H1 (cell line): ENCODE measurements at regions not wholly inside any gene's neighbourhood (a gene's known extent, or its start where the extent isn't known, plus 50 kb on each side); places are given as distances from the start of the nearest gene placed in this dataset.

ENCODE experiments used
- CTCF ChIA-PET: fragments of 300-600 bp; sonication (Branson Sonifier 250); formaldehyde crosslinking; loops from one replicate; lab custom pipeline; 2021; ENCODE audit not compliant: partially characterized antibody; lab: Charles Lee
- POLR2A ChIA-PET: fragments of 300-600 bp; sonication (Branson Sonifier 250); formaldehyde crosslinking; loops from one replicate; lab custom pipeline; 2021; ENCODE audit warnings: inconsistent platforms; ENCODE audit not compliant: partially characterized antibody; lab: Charles Lee
- DNase-seq, 2 experiments: peaks; one replicate each; pipeline versions ENCODE4 v3.0.0 to v3.0.0-alpha.2; 2010 to 2022; ENCODE audit warnings: low spot score in 2 of 2, low read depth in 1 of 2, mixed read lengths in 1 of 2
- FAIRE-seq: peaks from 2 replicates; lab custom pipeline; 2011; peaks lifted over from hg19 to GRCh38; lab: Jason Lieb, UNC
- H2AFZ ChIP-seq: 2 replicates; pipeline ENCODE4 v1.8.1; 2012; ENCODE audit warnings: low read length, inconsistent platforms
- H2AK5ac ChIP-seq: 2 replicates; pipeline ENCODE4 v1.6.1; 2013; ENCODE audit warnings: low read depth, low read length
- H2BK120ac ChIP-seq: replicated peaks from 2 replicates; pipeline ENCODE3; 2013; ENCODE audit warnings: low read depth, low read length, inconsistent platforms
- H2BK12ac ChIP-seq: 2 replicates; pipeline ENCODE4 v1.6.1; 2013; ENCODE audit warnings: low read depth, low read length
- H2BK15ac ChIP-seq: 2 replicates; pipeline ENCODE4 v1.6.1; 2013; ENCODE audit warnings: low read length
- H2BK20ac ChIP-seq: 2 replicates; pipeline ENCODE4 v1.6.1; 2013; ENCODE audit warnings: low read length
- H2BK5ac ChIP-seq: 2 replicates; pipeline ENCODE4 v1.6.1; 2013; ENCODE audit warnings: low read depth, low read length
- H3K14ac ChIP-seq: 2 replicates; pipeline ENCODE4 v1.6.1; 2013; ENCODE audit warnings: inconsistent platforms; ENCODE audit not compliant: insufficient read length
- H3K18ac ChIP-seq: 2 replicates; pipeline ENCODE4 v1.6.1; 2013; ENCODE audit warnings: low read length; ENCODE audit errors: extremely low read depth
- H3K23ac ChIP-seq: 2 replicates; pipeline ENCODE4 v1.6.1; 2013; ENCODE audit warnings: inconsistent platforms; ENCODE audit not compliant: insufficient read length
- H3K23me2 ChIP-seq: 2 replicates; pipeline ENCODE4 v1.6.1; 2013; ENCODE audit warnings: low read depth, low read length
- H3K27ac ChIP-seq: 2 replicates; pipeline ENCODE4 v1.6.1; 2011; ENCODE audit warnings: low read depth, low read length, inconsistent platforms
- H3K27me3 ChIP-seq, 4 experiments: replicated peaks in 1 of 4; 1 replicate in 1 of 4; 2 replicates in 3 of 4; pipeline versions ENCODE4 v1.6.1 to v1.8.1; 2011 to 2013; ENCODE audit warnings: low read length in 3 of 4, mild to moderate bottlenecking in 3 of 4, inconsistent platforms in 2 of 4, mixed read lengths in 2 of 4, moderate library complexity in 1 of 4; ENCODE audit not compliant: control insufficient read depth in 3 of 4, insufficient read depth in 3 of 4; ENCODE audit errors: extremely low read depth in 1 of 4
- H3K36me3 ChIP-seq, 4 experiments: 2 replicates each; pipeline versions ENCODE4 v1.6.1 to v1.8.1; 2011 to 2013; ENCODE audit warnings: mild to moderate bottlenecking in 4 of 4, low read length in 3 of 4, moderate library complexity in 2 of 4, control low read depth in 1 of 4, inconsistent platforms in 1 of 4; ENCODE audit not compliant: insufficient read depth in 4 of 4, control insufficient read depth in 2 of 4
- H3K4ac ChIP-seq: replicated peaks from 2 replicates; pipeline ENCODE3; 2013; ENCODE audit warnings: low read length, low read depth, mixed read lengths, inconsistent platforms; ENCODE audit not compliant: insufficient read length
- H3K4me1 ChIP-seq, 4 experiments: replicated peaks in 1 of 4; 1 replicate in 1 of 4; 2 replicates in 3 of 4; pipeline versions ENCODE4 v1.6.1 to v1.8.1; 2011 to 2013; ENCODE audit warnings: low read length in 3 of 4, inconsistent platforms in 2 of 4, mixed read lengths in 1 of 4; ENCODE audit not compliant: insufficient read depth in 4 of 4, control insufficient read depth in 3 of 4
- H3K4me2 ChIP-seq, 2 experiments: 2 replicates each; pipeline versions ENCODE4 v1.6.1 to v1.8.1; 2011 to 2013; ENCODE audit warnings: low read depth in 2 of 2, low read length in 2 of 2, control low read depth in 1 of 2, inconsistent platforms in 1 of 2, mild to moderate bottlenecking in 1 of 2; ENCODE audit not compliant: insufficient read depth in 1 of 2
- H3K4me3 ChIP-seq, 4 experiments: fragments of 200-600, 300-600 bp in 1 of 4; sonication (generic), shearing (Covaris generic), sonication (Bioruptor Twin) in 1 of 4; 2 replicates each; pipeline versions ENCODE4 v1.5.1 to v1.8.1; 2011 to 2016; ENCODE audit warnings: low read length in 4 of 4, low read depth in 3 of 4, control low read depth in 2 of 4, inconsistent platforms in 2 of 4, mild to moderate bottlenecking in 2 of 4, mixed read lengths in 1 of 4, moderate library complexity in 1 of 4; ENCODE audit not compliant: insufficient read depth in 2 of 4; ENCODE audit errors: extremely low read depth in 1 of 4
- H3K56ac ChIP-seq: replicated peaks from 2 replicates; pipeline ENCODE3; 2013; ENCODE audit warnings: low read depth, mild to moderate bottlenecking, mixed read lengths, low read length, inconsistent platforms; ENCODE audit not compliant: insufficient read length
- H3K79me1 ChIP-seq: 2 replicates; pipeline ENCODE4 v1.6.1; 2013; ENCODE audit warnings: low read depth, low read length, control low read depth
- H3K79me2 ChIP-seq, 2 experiments: 2 replicates each; pipeline versions ENCODE4 v1.6.1 to v1.8.1; 2012 to 2013; ENCODE audit warnings: low read length in 2 of 2, mild to moderate bottlenecking in 2 of 2, inconsistent platforms in 1 of 2; ENCODE audit not compliant: insufficient read depth in 2 of 2, control insufficient read depth in 1 of 2
- H3K9ac ChIP-seq, 4 experiments: replicated peaks in 1 of 4; 1 replicate in 1 of 4; 2 replicates in 3 of 4; pipeline versions ENCODE4 v1.6.1 to v1.8.1; 2011 to 2013; ENCODE audit warnings: low read depth in 3 of 4, low read length in 3 of 4, control low read depth in 2 of 4, mild to moderate bottlenecking in 2 of 4, moderate library complexity in 2 of 4, inconsistent platforms in 1 of 4; ENCODE audit errors: extremely low read depth in 1 of 4
- H3K9me3 ChIP-seq, 2 experiments: 2 replicates each; pipeline versions ENCODE4 v1.6.1 to v1.8.1; 2012 to 2013; ENCODE audit warnings: mild to moderate bottlenecking in 2 of 2, moderate library complexity in 2 of 2, control low read depth in 1 of 2, inconsistent platforms in 1 of 2, low read depth in 1 of 2, low read length in 1 of 2, mixed read lengths in 1 of 2; ENCODE audit not compliant: insufficient read depth in 2 of 2
- H4K20me1 ChIP-seq, 2 experiments: replicated peaks in 1 of 2; 2 replicates each; pipeline versions ENCODE3 to v1.8.1; 2011 to 2013; ENCODE audit warnings: inconsistent platforms in 2 of 2, low read length in 2 of 2, mild to moderate bottlenecking in 1 of 2; ENCODE audit not compliant: insufficient read depth in 2 of 2, control insufficient read depth in 1 of 2
- H4K5ac ChIP-seq: 2 replicates; pipeline ENCODE4 v1.6.1; 2013; ENCODE audit warnings: low read length, low read depth, mixed read lengths, inconsistent platforms; ENCODE audit not compliant: insufficient read length
- H4K8ac ChIP-seq: 2 replicates; pipeline ENCODE4 v1.8.0; 2013; ENCODE audit warnings: mild to moderate bottlenecking, moderate library complexity, low read length, inconsistent platforms; ENCODE audit not compliant: insufficient read depth; ENCODE audit errors: extremely low read depth
- H4K91ac ChIP-seq: replicated peaks from 2 replicates; pipeline ENCODE3; 2013; ENCODE audit warnings: low read length, mixed read lengths, inconsistent platforms; ENCODE audit not compliant: insufficient read length
- BACH1 ChIP-seq: IDR thresholded peaks from 2 replicates; pipeline ENCODE4 v1.6.1; 2012; ENCODE audit warnings: low read length, improper control_type of control experiment
- CBX5 ChIP-seq: fragments of 300-800, 300-1000 bp; sonication (generic); IDR thresholded peaks from 2 replicates; pipeline ENCODE4 v1.7.1; 2016; ENCODE audit warnings: antibody characterized with exemption, low read length, low read depth
- CBX8 ChIP-seq: fragments of 300-800, 300-1000 bp; sonication (generic); IDR thresholded peaks from 2 replicates; pipeline ENCODE4 v1.7.1; 2016; ENCODE audit warnings: low read depth, low read length, borderline replicate concordance
- CTCF ChIP-seq, 3 experiments: IDR thresholded peaks; 1 replicate in 2 of 3; 2 replicates in 1 of 3; pipeline versions ENCODE4 v1.5.1 to v1.6.1; 2011; ENCODE audit warnings: low read length in 3 of 3, mild to moderate bottlenecking in 3 of 3, inconsistent platforms in 2 of 3, low read depth in 1 of 3, moderate library complexity in 1 of 3; ENCODE audit not compliant: insufficient read depth in 1 of 3; ENCODE audit errors: control extremely low read depth in 1 of 3
- FOSL1 ChIP-seq: IDR thresholded peaks from 2 replicates; pipeline ENCODE4 v1.6.1; 2011; ENCODE audit warnings: mild to moderate bottlenecking, low read depth, low read length, moderate library complexity; ENCODE audit not compliant: insufficient read depth
- GABPA ChIP-seq: IDR thresholded peaks from 2 replicates; pipeline ENCODE4 v1.6.1; 2011; ENCODE audit warnings: mild to moderate bottlenecking, low read length, moderate library complexity, borderline replicate concordance; ENCODE audit not compliant: insufficient read depth
- TAF1 ChIP-seq: IDR thresholded peaks from 2 replicates; pipeline ENCODE4 v1.6.1; 2011; ENCODE audit warnings: mild to moderate bottlenecking, low read depth, low read length
- TAF7 ChIP-seq: optimal IDR thresholded peaks from 2 replicates; pipeline ENCODE3; 2011; ENCODE audit warnings: low read depth, mild to moderate bottlenecking, inconsistent platforms, low read length, moderate library complexity, borderline replicate concordance
- TBP ChIP-seq: IDR thresholded peaks from 2 replicates; pipeline ENCODE4 v1.6.1; 2011; ENCODE audit warnings: low read depth, low read length, improper control_type of control experiment
- TCF12 ChIP-seq: IDR thresholded peaks from 2 replicates; pipeline ENCODE4 v1.6.1; 2011; ENCODE audit warnings: low read depth, mild to moderate bottlenecking, low read length
- WGBS, 2 experiments: shearing (Covaris generic) in 1 of 2; methylation state at CpG; one replicate each; pipeline versions ENCODE4 v1.1.6 to v1.1.7; 2013 to 2015; ENCODE audit warnings: low lambda C conversion rate in 2 of 2, mixed read lengths in 2 of 2, inconsistent platforms in 1 of 2, low coverage in 1 of 2, missing lambda C conversion rate in 1 of 2; ENCODE audit not compliant: insufficient replicate concordance in 2 of 2, insufficient coverage in 1 of 2, insufficient read length in 1 of 2; ENCODE audit errors: extremely low coverage in 1 of 2, missing lambda C conversion rate in 1 of 2; 5-methylcytosine and 5-hydroxymethylcytosine counted together
- TF ChIP-seq, protein P1 (sequence below): IDR thresholded peaks from 2 replicates; pipeline ENCODE4 v1.6.1; 2011; ENCODE audit warnings: low read length, improper control_type of control experiment

- Histone ChIP-seq H3K18ac (no peak overlapping the region), H3K79me2 (no peaks in the 10 kb centered on the region), H3K4me2 (no peak overlapping the region), H2BK5ac (no peak overlapping the region), H3K56ac (no peak overlapping the region), H4K8ac (no peak overlapping the region), H3K4me1 (peaks cover 0 to 4% (median under 1%) of the 10 kb centered on the region in 4 experiments; a peak in 3 of 7 replicates), H2BK12ac (no peak overlapping the region), H3K4ac (no peak overlapping the region), H3K9ac (no peak overlapping the region), H4K20me1 (no peaks in the 10 kb centered on the region), H2AK5ac (no peak overlapping the region), H3K9me3 (no peaks in the 10 kb centered on the region), H2BK15ac (no peak overlapping the region), H3K23ac (no peak overlapping the region), H3K23me2 (peaks cover 18% of the 10 kb centered on the region; the same call in 1 of the 2 replicates), H3K27ac (no peak overlapping the region), H3K36me3 (no peaks in the 10 kb centered on the region), H4K5ac (no peak overlapping the region), H2AFZ (no peak overlapping the region), H3K27me3 (peaks cover 12 to 32% (median 27%) of the 10 kb centered on the region in 4 experiments), H2BK20ac (no peak overlapping the region), H2BK120ac (no peak overlapping the region), H3K79me1 (no peaks in the 10 kb centered on the region), H3K4me3 (no peak overlapping the region), H4K91ac (no peak overlapping the region), H3K14ac (no peak overlapping the region)
- ChIA-PET POLR2A (no interaction called here), CTCF (interaction anchor here (0.8 to 1.8 kb wide), 7 partner anchors 9 to 152 kb away, joined by 3 to 8 read pairs (median 3); no protein-coding TSS in a partner anchor)
- DNase-seq (no peak), FAIRE-seq (no peak)
- 88% methylated on average over 14 of the region's 14 CpGs; no CpG with 5 or more reads in 1 of the 2 experiments for WGBS, 2 experiments
- TF ChIP-seq TCF12, result no peak
- no peak for TF ChIP-seq GABPA
- no peak for TF ChIP-seq TBP
- TF ChIP-seq CBX8, result no peak
- no peak for TF ChIP-seq TAF7
- no peak for TF ChIP-seq CBX5
- no peak for TF ChIP-seq TAF1
- no peak for TF ChIP-seq FOSL1
- TF ChIP-seq CTCF (IDR thresholded peaks at IDR 0.05; ENCODE audit: control extremely low read depth in 1 of 3, insufficient read depth in 1 of 3, low read depth in 1 of 3, low read length in 3 of 3), result no peak
- no peak for TF ChIP-seq BACH1
- TF ChIP-seq, protein P1, sequence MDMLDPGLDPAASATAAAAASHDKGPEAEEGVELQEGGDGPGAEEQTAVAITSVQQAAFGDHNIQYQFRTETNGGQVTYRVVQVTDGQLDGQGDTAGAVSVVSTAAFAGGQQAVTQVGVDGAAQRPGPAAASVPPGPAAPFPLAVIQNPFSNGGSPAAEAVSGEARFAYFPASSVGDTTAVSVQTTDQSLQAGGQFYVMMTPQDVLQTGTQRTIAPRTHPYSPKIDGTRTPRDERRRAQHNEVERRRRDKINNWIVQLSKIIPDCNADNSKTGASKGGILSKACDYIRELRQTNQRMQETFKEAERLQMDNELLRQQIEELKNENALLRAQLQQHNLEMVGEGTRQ, result no peak
Measured at GRCh38 chr16:6023449-6023848, 925.9 kb upstream of the EEF2KMT start.
